HEK293 (cell line): ENCODE measurements at regions not wholly inside any gene's neighbourhood (a gene's known extent, or its start where the extent isn't known, plus 50 kb on each side); places are given as distances from the start of the nearest gene placed in this dataset.
A peak's percentile ranks its signal among the peaks of the same experiment; 100 is the strongest.

Experiments used
- CTCF ChIA-PET: fragments of 350-600 bp; formaldehyde crosslinking; extraction: SDS; loops from one replicate; lab custom pipeline; 2021; ENCODE audit warnings: antibody characterized with exemption; lab: Yijun Ruan, JAX
- POLR2A ChIA-PET: fragments of 300-600 bp; formaldehyde crosslinking; extraction: SDS; loops from one replicate; lab custom pipeline; 2020; ENCODE audit warnings: antibody characterized with exemption, inconsistent platforms; lab: Yijun Ruan, JAX
- H3K27ac ChIP-seq: fragments of 200-500 bp; sonication (Bioruptor generic); 2 replicates; pipeline ENCODE4 v1.5.1; 2014; ENCODE audit warnings: low read depth, low read length, control low read depth, inconsistent platforms; ENCODE audit errors: extremely low read depth
- H3K36me3 ChIP-seq, 2 experiments: fragments of 200-500 bp in 1 of 2; sonication (Bioruptor generic) in 1 of 2; 1 replicate in 1 of 2; 2 replicates in 1 of 2; pipeline ENCODE4 v1.5.1; 2014 to 2017; ENCODE audit warnings: inconsistent platforms in 2 of 2, low read length in 2 of 2; ENCODE audit not compliant: control insufficient read depth in 2 of 2, insufficient read depth in 1 of 2
- H3K4me1 ChIP-seq: fragments of 200-500 bp; sonication (Bioruptor generic); 2 replicates; pipeline ENCODE4 v1.5.1; 2014; ENCODE audit warnings: mild to moderate bottlenecking, low read length, inconsistent platforms; ENCODE audit not compliant: control insufficient read depth, insufficient read depth
- H3K4me3 ChIP-seq: 2 replicates; pipeline ENCODE4 v1.5.1; 2011; ENCODE audit warnings: low read depth, mild to moderate bottlenecking, control low read depth, low read length, moderate library complexity
- H3K9me3 ChIP-seq: fragments of 200-500 bp; sonication (Bioruptor generic); 2 replicates; pipeline ENCODE4 v1.5.1; 2014; ENCODE audit warnings: low read depth, low read length, inconsistent platforms; ENCODE audit not compliant: control insufficient read depth, insufficient read depth
- BCL11A ChIP-seq: fragments of 450-650 bp; formaldehyde crosslinking; IDR thresholded peaks from 2 replicates; pipeline ENCODE4 v1.5.1; 2016; ENCODE audit warnings: low read depth, missing biosample characterization, missing genetic modification characterization
- EGR2 ChIP-seq: fragments of 450-650 bp; formaldehyde crosslinking; IDR thresholded peaks from 2 replicates; pipeline ENCODE4 v1.5.1; 2016; ENCODE audit warnings: low read depth, missing biosample characterization, missing genetic modification characterization
- GFI1B ChIP-seq: fragments of 450-650 bp; formaldehyde crosslinking; IDR thresholded peaks from 2 replicates; pipeline ENCODE4 v1.5.1; 2016; ENCODE audit warnings: missing biosample characterization, missing genetic modification characterization
- GLI2 ChIP-seq: fragments of 450-650 bp; formaldehyde crosslinking; IDR thresholded peaks from 2 replicates; pipeline ENCODE4; 2017; ENCODE audit warnings: missing biosample characterization, missing genetic modification characterization, low read depth, borderline replicate concordance
- PRDM1 ChIP-seq: fragments of 450-650 bp; formaldehyde crosslinking; IDR thresholded peaks from 2 replicates; pipeline ENCODE4; 2016; ENCODE audit warnings: missing biosample characterization, missing genetic modification characterization
- PRDM4 ChIP-seq: fragments of 450-650 bp; formaldehyde crosslinking; IDR thresholded peaks from 2 replicates; pipeline ENCODE4 v1.5.1; 2017; ENCODE audit warnings: missing biosample characterization, missing genetic modification characterization
- REPIN1 ChIP-seq: fragments of 450-650 bp; formaldehyde crosslinking; IDR thresholded peaks from 2 replicates; pipeline ENCODE4 v1.5.1; 2017; ENCODE audit warnings: missing biosample characterization, missing genetic modification characterization, low read depth
- SALL2 ChIP-seq: fragments of 450-650 bp; formaldehyde crosslinking; IDR thresholded peaks from 2 replicates; pipeline ENCODE4 v1.5.0; 2017; ENCODE audit warnings: missing biosample characterization, mild to moderate bottlenecking, missing genetic modification characterization, borderline replicate concordance
- ZBTB21 ChIP-seq: fragments of 450-650 bp; formaldehyde crosslinking; IDR thresholded peaks from 2 replicates; pipeline ENCODE4 v1.5.1; 2017; ENCODE audit warnings: missing biosample characterization, missing genetic modification characterization
- ZBTB26 ChIP-seq: fragments of 450-650 bp; formaldehyde crosslinking; optimal IDR thresholded peaks from 2 replicates; pipeline ENCODE3; 2016; ENCODE audit warnings: missing biosample characterization, mild to moderate bottlenecking, missing genetic modification characterization
- ZFP69B ChIP-seq: fragments of 450-650 bp; formaldehyde crosslinking; IDR thresholded peaks from 2 replicates; pipeline ENCODE4 v1.5.1; 2016; ENCODE audit warnings: missing biosample characterization, missing genetic modification characterization
- ZIC2 ChIP-seq: fragments of 450-650 bp; formaldehyde crosslinking; IDR thresholded peaks from 2 replicates; pipeline ENCODE4 v1.5.1; 2016; ENCODE audit warnings: missing biosample characterization, missing genetic modification characterization
- ZNF174 ChIP-seq: fragments of 450-650 bp; formaldehyde crosslinking; IDR thresholded peaks from 2 replicates; pipeline ENCODE4 v1.5.0; 2017; ENCODE audit warnings: missing biosample characterization, mild to moderate bottlenecking, missing genetic modification characterization
- ZNF23 ChIP-seq: fragments of 450-650 bp; formaldehyde crosslinking; IDR thresholded peaks from 2 replicates; pipeline ENCODE4 v1.5.1; 2016; ENCODE audit warnings: missing biosample characterization, missing genetic modification characterization, borderline replicate concordance
- ZNF292 ChIP-seq: fragments of 450-650 bp; formaldehyde crosslinking; IDR thresholded peaks from 2 replicates; pipeline ENCODE4 v1.5.1; 2016; ENCODE audit warnings: low read depth, missing biosample characterization, missing genetic modification characterization, borderline replicate concordance
- ZNF37A ChIP-seq: fragments of 450-650 bp; IDR thresholded peaks from 2 replicates; pipeline ENCODE4 v1.5.1; 2018; ENCODE audit warnings: missing biosample characterization, missing genetic modification characterization
- ZNF391 ChIP-seq: fragments of 450-650 bp; formaldehyde crosslinking; IDR thresholded peaks from 2 replicates; pipeline ENCODE4 v1.5.1; 2016; ENCODE audit warnings: low read depth, missing biosample characterization, missing genetic modification characterization, borderline replicate concordance
- ZNF585B ChIP-seq: fragments of 450-650 bp; formaldehyde crosslinking; IDR thresholded peaks from 2 replicates; pipeline ENCODE4 v1.5.1; 2016; ENCODE audit warnings: missing biosample characterization, missing genetic modification characterization
- ZNF600 ChIP-seq: fragments of 450-650 bp; formaldehyde crosslinking; IDR thresholded peaks from 2 replicates; pipeline ENCODE4 v1.5.1; 2016; ENCODE audit warnings: missing biosample characterization, missing genetic modification characterization
- ZNF660 ChIP-seq: fragments of 450-650 bp; IDR thresholded peaks from 2 replicates; pipeline ENCODE4 v1.5.1; 2018; ENCODE audit warnings: missing biosample characterization, mild to moderate bottlenecking, missing genetic modification characterization
- ZNF692 ChIP-seq: fragments of 450-650 bp; formaldehyde crosslinking; IDR thresholded peaks from 2 replicates; pipeline ENCODE4 v1.5.1; 2016; ENCODE audit warnings: missing biosample characterization, missing genetic modification characterization
- ZNF777 ChIP-seq: fragments of 450-650 bp; formaldehyde crosslinking; IDR thresholded peaks from 2 replicates; pipeline ENCODE4 v1.5.1; 2017; ENCODE audit warnings: missing biosample characterization, missing genetic modification characterization, borderline replicate concordance
- TF ChIP-seq, protein P1 (sequence below): fragments of 450-650 bp; formaldehyde crosslinking; IDR thresholded peaks from 2 replicates; pipeline ENCODE4 v1.5.1; 2016; ENCODE audit warnings: missing biosample characterization, missing genetic modification characterization
- TF ChIP-seq, protein P2 (sequence below): fragments of 450-650 bp; formaldehyde crosslinking; IDR thresholded peaks from 2 replicates; pipeline ENCODE4; 2016; ENCODE audit warnings: missing biosample characterization, missing genetic modification characterization

DNA sequence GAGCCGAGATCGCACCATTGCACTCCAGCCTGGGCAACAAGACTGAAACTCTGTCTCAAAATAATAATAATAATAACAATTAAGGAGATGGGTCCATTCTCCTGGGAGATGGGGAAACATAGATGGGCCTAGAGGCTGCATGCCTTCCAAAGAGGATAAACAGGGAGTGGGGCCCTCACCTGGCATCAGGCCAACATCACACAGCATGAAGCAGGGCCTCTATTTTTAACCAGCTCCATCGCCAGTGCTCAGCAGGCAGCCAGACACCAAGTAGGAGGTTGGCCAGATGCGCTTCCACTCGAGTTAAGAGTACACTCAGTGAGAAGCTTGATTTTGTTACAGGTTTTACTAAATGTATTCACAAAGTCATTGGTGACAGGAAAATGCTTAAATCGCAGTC lies 352.0 kb downstream of the RRAGC start:
- ChIA-PET CTCF (interaction anchor here (1.0 kb wide), 1 partner anchor 80 kb away, joined by 5 read pairs; no protein-coding TSS in a partner anchor), POLR2A (no interaction called here)
- Histone ChIP-seq H3K27ac (no peak overlapping the region), H3K4me1 (peaks cover 13% of the 10 kb centered on the region), H3K9me3 (no peaks in the 10 kb centered on the region), H3K4me3 (no peak overlapping the region), H3K36me3 (no peaks in the 10 kb centered on the region)
- TF ChIP-seq REPIN1 (no peak), ZNF660 (tag by site-specific recombination) (0 out of 2 replicates have a peak, but pooled peaks have one; percentile 38), ZNF692 (tag by site-specific recombination) (peak; percentile 81), PRDM1 (tag by site-specific recombination) (no peak), ZFP69B (peak; percentile 48; the same call in 1 of the 2 replicates), ZNF391 (no peak), ZIC2 (peak; percentile 31; the same call in 1 of the 2 replicates), ZNF37A (no peak), ZBTB21 (no peak), ZNF174 (tag by site-specific recombination) (no peak), ZBTB26 (tag by site-specific recombination) (no peak), ZNF585B (tag by site-specific recombination) (no peak), EGR2 (tag by site-specific recombination) (no peak), SALL2 (no peak), GLI2 (tag by site-specific recombination) (no peak)

DNA sequence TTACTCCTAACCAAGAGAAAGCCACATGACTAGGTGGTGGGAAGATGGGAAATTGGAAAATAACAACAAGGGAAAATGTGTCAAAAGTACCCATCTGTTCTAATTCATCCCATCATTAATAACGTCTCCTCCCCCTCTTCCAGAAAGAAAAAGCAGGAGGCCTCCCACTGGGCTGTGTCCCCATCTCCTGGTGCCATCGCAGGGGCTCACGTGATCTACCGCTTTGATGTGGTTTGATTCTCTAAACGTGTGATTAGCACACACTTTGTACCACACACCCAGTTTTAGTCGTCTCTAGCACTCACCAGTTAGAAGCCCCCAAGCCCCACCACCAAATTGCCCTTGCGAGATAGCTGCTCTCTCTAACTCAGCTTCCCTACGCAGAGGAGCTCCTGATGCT lies 353.6 kb downstream of the RRAGC start:
- Histone ChIP-seq H3K4me1 (peaks cover 5% of the 10 kb centered on the region), H3K36me3 (no peaks in the 10 kb centered on the region), H3K4me3 (no peak overlapping the region), H3K27ac (no peak overlapping the region), H3K9me3 (no peaks in the 10 kb centered on the region)
- CTCF ChIA-PET, result no interaction called here
- POLR2A ChIA-PET, result no interaction called here
- 0 out of 2 replicates have a peak, but pooled peaks have one; percentile 13 for TF ChIP-seq ZIC2
- TF ChIP-seq ZNF292 (tag by site-specific recombination), result no peak

DNA sequence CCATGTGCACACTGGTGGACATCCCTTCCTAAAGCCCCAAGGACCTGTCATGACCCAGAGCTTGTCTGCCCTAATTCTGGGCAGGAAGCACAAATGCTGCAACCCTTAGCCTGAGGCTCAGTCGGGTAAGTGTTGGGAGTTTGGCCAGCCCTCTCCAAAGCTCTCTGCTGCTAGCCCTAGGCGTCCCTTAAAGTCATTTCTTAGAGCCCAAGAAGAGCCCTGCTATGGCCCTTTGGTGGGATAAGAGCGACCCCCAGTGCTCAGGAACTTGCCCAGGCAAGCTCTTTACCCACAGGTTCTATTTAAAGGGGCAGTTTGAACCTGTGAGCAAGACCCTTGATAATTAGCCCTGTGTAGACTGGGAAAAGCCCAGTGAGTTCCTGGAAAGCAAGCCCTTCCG lies 356.8 kb downstream of the RRAGC start:
- ChIA-PET POLR2A (no interaction called here), CTCF (interaction anchor here (0.8 to 1.4 kb wide), 5 partner anchors 13 to 478 kb away, joined by 3 to 5 read pairs (median 3); no protein-coding TSS in a partner anchor)
- Histone ChIP-seq H3K36me3 (no peaks in the 10 kb centered on the region), H3K4me3 (no peak overlapping the region), H3K9me3 (no peaks in the 10 kb centered on the region), H3K27ac (no peak overlapping the region), H3K4me1 (peaks cover 2% of the 10 kb centered on the region)
- no peak for TF ChIP-seq BCL11A (tag by site-specific recombination)
- TF ChIP-seq PRDM4 (tag by site-specific recombination), result no peak
- TF ChIP-seq GFI1B, result no peak
- no peak for TF ChIP-seq ZNF600 (tag by site-specific recombination)
- TF ChIP-seq ZNF391, result no peak
- no peak for TF ChIP-seq ZNF692 (tag by site-specific recombination)
- TF ChIP-seq ZNF23, result no peak
- no peak for TF ChIP-seq ZNF777
- TF ChIP-seq, protein P1, sequence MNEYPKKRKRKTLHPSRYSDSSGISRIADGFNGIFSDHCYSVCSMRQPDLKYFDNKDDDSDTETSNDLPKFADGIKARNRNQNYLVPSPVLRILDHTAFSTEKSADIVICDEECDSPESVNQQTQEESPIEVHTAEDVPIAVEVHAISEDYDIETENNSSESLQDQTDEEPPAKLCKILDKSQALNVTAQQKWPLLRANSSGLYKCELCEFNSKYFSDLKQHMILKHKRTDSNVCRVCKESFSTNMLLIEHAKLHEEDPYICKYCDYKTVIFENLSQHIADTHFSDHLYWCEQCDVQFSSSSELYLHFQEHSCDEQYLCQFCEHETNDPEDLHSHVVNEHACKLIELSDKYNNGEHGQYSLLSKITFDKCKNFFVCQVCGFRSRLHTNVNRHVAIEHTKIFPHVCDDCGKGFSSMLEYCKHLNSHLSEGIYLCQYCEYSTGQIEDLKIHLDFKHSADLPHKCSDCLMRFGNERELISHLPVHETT (tag by site-specific recombination), result no peak
- TF ChIP-seq, protein P2, sequence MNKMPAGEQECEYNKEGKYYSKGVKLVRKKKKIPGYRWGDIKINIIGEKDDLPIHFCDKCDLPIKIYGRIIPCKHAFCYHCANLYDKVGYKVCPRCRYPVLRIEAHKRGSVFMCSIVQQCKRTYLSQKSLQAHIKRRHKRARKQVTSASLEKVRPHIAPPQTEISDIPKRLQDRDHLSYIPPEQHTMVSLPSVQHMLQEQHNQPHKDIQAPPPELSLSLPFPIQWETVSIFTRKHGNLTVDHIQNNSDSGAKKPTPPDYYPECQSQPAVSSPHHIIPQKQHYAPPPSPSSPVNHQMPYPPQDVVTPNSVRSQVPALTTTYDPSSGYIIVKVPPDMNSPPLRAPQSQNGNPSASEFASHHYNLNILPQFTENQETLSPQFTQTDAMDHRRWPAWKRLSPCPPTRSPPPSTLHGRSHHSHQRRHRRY (tag by site-specific recombination), result no peak
